HG02798 (cell line): ENCODE measurements at regions not wholly inside any gene's neighbourhood (a gene's known extent, or its start where the extent isn't known, plus 50 kb on each side); places are given as distances from the start of the nearest gene placed in this dataset.
"Not testable (repeated sequence)": the region's sequence is repeated elsewhere in the genome, so short reads cannot be mapped to it uniquely, and the experiment has no call there.

ENCODE experiments used
- ATAC-seq: cut with Tn5 transposase; IDR thresholded peaks from one replicate; pipeline ENCODE4 v1.9.1; 2021; ENCODE audit warnings: mild to moderate bottlenecking; ENCODE audit not compliant: unreplicated experiment, poor library complexity

DNA sequence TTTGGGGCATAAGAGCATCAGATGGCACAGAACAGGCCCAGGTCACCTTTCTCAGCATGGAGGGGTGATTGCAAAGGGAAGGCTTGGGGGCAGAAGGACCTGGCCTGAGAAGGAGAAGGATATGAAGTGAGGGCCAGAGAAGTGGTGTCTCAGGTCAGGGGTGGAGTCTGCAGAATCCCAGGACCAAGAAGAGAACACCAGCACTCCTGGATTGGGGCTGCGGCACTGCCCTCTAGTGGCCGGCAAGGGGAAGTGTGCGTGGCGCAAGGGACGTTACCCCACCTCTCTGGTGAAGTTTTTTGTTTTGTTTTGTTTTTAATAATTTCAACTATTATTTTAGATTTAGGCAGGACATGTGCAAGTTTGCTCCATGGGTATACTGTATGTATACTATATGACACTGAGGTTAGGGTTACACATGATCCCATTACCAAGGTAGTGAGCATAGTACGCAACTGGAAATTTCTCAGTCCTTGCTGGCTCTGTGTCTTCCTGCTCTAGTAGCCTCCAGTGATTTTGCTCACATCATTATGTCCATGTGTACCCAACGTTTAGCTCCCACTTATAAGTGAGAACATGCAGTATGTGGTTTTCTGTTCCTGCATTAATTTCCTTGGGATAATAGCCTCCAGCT, 1548.6 kb downstream of the EFNA5 start:
- peak; percentile 86 for ATAC-seq

GRCh38 chr5:106116682-106117081, 1554.1 kb downstream of the EFNA5 start:
- no peak for ATAC-seq

DNA sequence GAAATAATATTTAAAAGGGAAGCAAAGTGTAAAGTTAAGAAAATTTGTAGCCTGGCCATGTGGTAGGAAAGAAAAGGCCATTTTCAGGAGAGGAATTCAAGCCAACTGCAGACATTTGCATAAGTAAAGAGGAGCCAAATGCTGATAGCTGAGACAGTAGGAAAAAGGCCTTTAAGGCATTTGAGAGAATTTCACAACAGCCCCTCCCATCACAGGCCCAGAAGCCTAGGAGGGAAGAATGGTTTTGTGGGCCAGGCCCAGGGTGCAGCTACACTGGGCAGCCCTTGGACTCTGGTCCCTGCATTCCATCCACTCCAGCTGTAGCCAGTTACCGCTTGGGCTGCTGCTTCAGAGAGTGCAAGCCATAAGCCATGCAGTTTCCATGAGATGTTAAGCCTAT, 1556.8 kb downstream of the EFNA5 start:
- ATAC-seq, result no peak

DNA sequence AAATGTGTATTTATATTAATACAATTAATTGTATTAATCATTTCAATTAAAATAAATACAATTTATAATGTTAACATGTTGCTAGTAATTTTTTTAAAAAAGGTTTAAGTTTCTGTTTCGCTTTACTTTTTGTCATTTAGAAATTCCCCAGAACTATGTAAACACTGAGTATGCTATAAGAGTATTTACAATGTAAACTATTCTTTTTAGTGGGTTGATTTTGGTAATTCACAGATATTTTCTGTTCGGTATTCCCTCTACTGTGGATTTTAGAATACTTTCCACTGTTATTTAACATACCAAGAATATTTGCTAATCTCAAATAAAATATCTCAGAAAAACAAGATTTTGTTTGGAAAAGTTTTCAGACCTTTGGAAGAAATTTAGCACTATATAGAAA, 1564.4 kb downstream of the EFNA5 start:
- no peak for ATAC-seq

GRCh38 chr5:106097340-106097739, 1573.4 kb downstream of the EFNA5 start:
- ATAC-seq, result no peak

DNA sequence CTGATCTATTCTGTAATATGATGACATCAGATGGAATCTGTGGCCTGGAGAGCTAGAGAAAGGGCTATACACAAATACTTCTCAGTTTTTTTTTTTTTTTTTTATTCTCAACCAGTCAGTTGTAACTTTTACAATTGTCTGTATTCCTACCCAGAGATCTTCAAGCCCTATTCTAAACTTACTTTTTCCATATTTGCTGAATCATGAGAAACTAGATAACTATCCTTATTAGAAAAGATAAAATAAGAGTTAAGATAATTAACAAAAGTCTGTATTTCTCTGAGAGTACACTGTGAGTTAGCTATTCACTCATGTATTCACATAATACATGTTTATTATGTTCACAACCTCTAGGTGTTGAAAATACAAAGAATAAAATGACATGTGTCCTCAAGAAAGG, 1575.9 kb downstream of the EFNA5 start:
- ATAC-seq, result no peak

- no peak for ATAC-seq
Observed at GRCh38 chr5:106094204-106094607, 1576.5 kb downstream of the EFNA5 start.

- no peak for ATAC-seq
Observed at GRCh38 chr5:106093134-106093533, 1577.6 kb downstream of the EFNA5 start.

GRCh38 chr5:106092455-106092854, 1578.3 kb downstream of the EFNA5 start:
- no peak for ATAC-seq

GRCh38 chr5:106089073-106089472, 1581.7 kb downstream of the EFNA5 start:
- ATAC-seq, result no peak

DNA sequence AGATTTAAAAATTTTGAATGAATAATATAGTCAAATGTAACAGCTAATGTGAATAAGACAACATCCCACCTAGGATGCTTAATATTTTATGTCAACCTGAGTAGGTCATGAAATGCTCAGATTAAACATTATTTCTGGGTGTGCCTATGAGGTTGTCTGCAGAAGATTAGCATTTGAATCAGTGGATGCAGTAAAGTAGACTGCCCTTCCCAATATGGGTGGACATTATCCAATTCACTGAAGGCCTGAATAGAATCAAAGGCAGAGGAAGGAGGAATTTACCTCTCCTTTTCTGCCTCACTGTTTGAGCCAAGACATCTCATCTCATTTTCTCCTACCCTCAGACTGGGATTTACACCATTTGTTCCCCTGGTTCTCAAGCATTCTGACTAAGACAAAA, 1582.3 kb downstream of the EFNA5 start:
- ATAC-seq, result no peak

DNA sequence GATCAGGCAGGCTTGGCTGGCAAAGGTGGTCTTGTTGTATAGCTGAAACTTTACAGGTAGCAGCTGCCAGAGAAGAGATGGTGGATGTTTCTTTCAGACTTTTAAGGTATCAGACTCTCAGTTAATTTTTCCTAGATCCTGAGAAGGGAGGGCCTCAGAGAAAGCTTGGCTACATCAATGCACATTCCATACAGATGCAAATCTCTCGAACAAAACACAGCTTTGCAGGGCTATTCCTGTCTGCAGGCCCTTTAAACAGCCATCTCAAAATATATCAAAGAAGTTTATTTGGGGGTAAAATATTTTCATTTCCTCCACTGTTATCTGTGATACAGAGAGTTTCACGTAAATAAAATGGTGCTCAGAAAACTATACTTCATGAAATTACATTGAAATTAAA, 1584.4 kb downstream of the EFNA5 start:
- ATAC-seq, result no peak

DNA sequence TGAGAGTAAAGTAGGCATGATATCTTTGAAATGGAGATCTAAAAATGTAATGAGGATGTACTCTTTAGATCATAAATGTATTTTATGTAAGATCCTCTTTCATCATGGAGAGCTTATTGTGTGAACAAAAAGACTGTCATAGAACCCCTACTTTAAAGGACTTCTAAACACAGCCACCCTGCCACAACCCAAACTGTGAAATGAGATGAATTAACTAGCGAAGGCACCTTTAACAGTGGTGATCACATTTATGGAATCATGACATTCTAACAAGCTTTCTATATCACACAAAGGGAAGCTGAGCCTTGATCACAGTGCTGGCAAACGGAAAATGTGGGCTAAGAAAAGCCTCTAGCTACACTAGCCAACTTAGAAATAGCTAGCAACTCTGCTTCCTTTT, 1585.2 kb downstream of the EFNA5 start:
- no peak for ATAC-seq

DNA sequence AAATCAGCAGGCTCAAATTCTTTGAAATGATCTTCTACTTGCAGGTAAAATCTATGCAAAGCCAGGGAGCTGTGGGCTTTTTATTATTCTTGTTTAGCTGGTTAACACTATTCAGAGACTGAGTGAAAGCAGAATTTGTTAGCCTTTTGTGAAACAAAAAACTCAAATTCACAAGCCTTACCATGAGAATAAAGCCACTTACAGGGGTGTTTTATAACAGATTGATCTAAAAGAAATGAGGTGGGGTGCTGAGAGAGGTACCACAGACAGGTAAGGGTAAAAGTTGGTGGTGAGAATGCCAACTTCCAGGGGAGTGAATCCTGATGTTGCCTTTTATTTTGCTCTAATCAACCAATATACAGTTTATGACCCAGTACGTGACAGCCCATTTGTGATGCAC, 1585.6 kb downstream of the EFNA5 start:
- ATAC-seq, result no peak

DNA sequence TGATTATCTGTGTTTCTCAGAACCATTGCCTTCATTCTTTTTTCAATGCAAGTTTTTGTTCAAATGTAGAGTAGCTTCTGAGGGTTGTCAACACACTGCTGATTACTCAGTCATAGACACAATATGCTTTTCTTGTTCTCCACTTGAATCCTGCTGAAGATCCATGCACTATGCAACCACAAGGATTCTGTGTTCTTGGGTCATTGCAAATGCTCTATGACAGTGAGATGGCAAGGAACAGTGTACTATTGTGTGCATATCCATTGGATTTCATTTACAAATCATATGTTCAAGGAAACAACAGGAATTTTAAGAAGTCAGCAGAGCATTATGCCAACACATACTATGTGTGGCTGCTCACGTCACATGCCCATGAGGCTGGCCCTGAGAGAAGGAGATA, 1590.2 kb downstream of the EFNA5 start:
- no peak for ATAC-seq

DNA sequence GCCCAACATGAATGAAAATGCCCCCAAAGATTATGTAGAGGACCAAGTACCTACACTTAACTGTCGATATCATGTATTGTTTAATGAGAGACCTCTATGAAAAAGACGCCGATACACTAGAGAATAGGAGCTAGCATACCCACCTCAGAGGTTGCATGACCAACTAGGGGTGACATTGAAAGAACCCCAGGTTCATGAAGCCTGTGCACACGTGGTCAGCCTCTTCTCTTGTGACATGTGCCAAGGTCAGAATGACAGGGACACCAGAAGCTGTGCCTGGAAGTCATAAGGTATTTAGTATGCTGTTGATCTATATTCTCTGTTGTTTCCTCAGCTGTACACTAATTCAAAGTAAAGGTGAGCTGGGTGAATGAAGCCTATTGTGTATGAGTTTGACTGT, 1594.1 kb downstream of the EFNA5 start:
- no peak for ATAC-seq

DNA sequence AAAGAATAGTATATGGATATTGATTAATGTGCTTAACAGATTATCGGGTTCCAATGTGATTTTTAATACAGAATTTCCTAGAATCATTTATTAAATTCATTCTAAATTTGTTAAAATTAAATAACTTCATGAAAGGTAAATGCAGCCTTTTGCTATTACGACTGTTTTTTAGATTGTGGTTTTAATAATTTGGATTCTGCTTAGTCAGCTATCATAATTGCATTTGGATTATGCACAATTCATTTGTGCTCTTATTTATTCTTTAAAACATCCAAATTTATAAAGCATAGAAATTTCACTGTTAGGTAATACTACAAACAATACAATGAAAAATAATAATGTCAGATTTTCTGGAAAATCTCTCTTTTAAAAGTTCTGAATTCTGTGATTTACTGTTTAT, 1598.5 kb downstream of the EFNA5 start:
- ATAC-seq, result no peak

GRCh38 chr5:106047341-106047740, 1623.4 kb downstream of the EFNA5 start:
- no peak for ATAC-seq

- ATAC-seq, result not testable (repeated sequence)
Observed at GRCh38 chr5:106032069-106032468, 1638.7 kb downstream of the EFNA5 start.

DNA sequence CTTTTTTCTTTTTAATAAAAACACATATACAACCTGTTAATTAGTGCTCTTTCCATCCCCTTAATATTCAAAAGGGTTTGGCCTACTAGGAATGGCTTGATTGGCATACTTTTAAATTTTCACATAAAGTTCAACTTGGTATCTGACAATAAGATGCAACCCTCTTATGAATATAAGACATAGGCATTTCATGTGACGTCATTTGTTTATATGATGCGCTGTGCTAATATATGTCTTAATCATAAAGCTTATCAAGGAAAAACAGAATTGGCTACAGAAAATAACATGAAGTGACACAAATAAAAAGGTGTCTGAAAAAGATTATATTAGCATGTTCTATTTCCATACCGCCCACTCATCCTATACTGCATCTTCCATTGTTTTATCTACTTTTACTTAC, 1642.4 kb downstream of the EFNA5 start:
- no peak for ATAC-seq

DNA sequence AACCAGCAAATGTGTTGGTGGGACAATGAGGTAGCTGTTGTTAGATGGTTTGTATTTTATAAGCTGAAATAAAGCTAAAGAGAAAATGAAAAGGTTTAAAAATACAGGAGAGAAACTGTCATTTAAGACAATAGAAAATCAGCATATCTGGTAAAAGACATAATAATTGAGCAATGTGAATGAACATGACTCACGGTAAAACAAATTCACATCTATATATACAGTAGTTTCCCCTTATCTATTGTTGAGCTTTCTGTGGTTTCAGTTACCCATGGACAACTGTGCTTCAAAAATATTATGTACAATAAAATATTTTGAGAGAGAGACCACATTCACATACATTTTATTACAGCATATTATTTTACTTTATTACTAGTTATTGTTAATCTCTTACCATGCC, 1649.8 kb downstream of the EFNA5 start:
- no peak for ATAC-seq

- ATAC-seq, result no peak
Observed at GRCh38 chr5:106019261-106019660, 1651.5 kb downstream of the EFNA5 start.
